GM21825 (cell line): ENCODE measurements at regions not wholly inside any gene's neighbourhood (a gene's known extent, or its start where the extent isn't known, plus 50 kb on each side); places are given as distances from the start of the nearest gene placed in this dataset.

ENCODE experiments used
- ATAC-seq: cut with Tn5 transposase; IDR thresholded peaks from one replicate; pipeline ENCODE4 v1.9.1; 2021; ENCODE audit warnings: mild to moderate bottlenecking, moderate library complexity; ENCODE audit not compliant: unreplicated experiment

- ATAC-seq = no peak
These were observed 1059.7 kb downstream of the TSN start for GRCh38 chr2:122815120-122815519.

- no peak for ATAC-seq
These were observed 1061.4 kb downstream of the TSN start for GRCh38 chr2:122816803-122817202.

- no peak for ATAC-seq
These were observed 1066.9 kb downstream of the TSN start for GRCh38 chr2:122822319-122822718.

GRCh38 chr2:122830157-122830556 lies 1074.7 kb downstream of the TSN start:
- ATAC-seq = no peak

GRCh38 chr2:122831649-122832048 lies 1076.2 kb downstream of the TSN start:
- no peak for ATAC-seq

GRCh38 chr2:122843503-122843902 lies 1088.1 kb downstream of the TSN start:
- no peak for ATAC-seq

- ATAC-seq = no peak
These were observed 1095.7 kb downstream of the TSN start for GRCh38 chr2:122851161-122851560.

GRCh38 chr2:122851972-122852531 lies 1096.6 kb downstream of the TSN start:
- no peak for ATAC-seq

- no peak for ATAC-seq
These were observed 1101.2 kb downstream of the TSN start for GRCh38 chr2:122856696-122857095.

GRCh38 chr2:122858075-122858702 lies 1102.7 kb downstream of the TSN start:
- ATAC-seq = no peak

GRCh38 chr2:122858813-122859212 lies 1103.4 kb downstream of the TSN start:
- ATAC-seq = no peak

GRCh38 chr2:122859260-122859659 lies 1103.8 kb downstream of the TSN start:
- ATAC-seq = no peak

GRCh38 chr2:122863532-122863931 lies 1108.1 kb downstream of the TSN start:
- no peak for ATAC-seq

GRCh38 chr2:122864728-122865127 lies 1109.3 kb downstream of the TSN start:
- no peak for ATAC-seq

- no peak for ATAC-seq
These were observed 1110.6 kb downstream of the TSN start for GRCh38 chr2:122866095-122866494.

GRCh38 chr2:122867941-122868340 lies 1112.5 kb downstream of the TSN start:
- ATAC-seq = no peak

- ATAC-seq = no peak
These were observed 1113.3 kb downstream of the TSN start for GRCh38 chr2:122868646-122869275.

GRCh38 chr2:122873951-122874350 lies 1118.5 kb downstream of the TSN start:
- no peak for ATAC-seq

- ATAC-seq = no peak
These were observed 1119.8 kb downstream of the TSN start for GRCh38 chr2:122875091-122875865.

- ATAC-seq = no peak
These were observed 1128.4 kb downstream of the TSN start for GRCh38 chr2:122883849-122884248.

GRCh38 chr2:122884889-122885288 lies 1129.4 kb downstream of the TSN start:
- ATAC-seq = no peak

GRCh38 chr2:122885436-122885835 lies 1130.0 kb downstream of the TSN start:
- ATAC-seq = no peak
